ENCODE measurements at regions not wholly inside any gene's neighbourhood (a gene's known extent, or its start where the extent isn't known, plus 50 kb on each side); places are given as distances from the start of the nearest gene placed in this dataset.

DNA sequence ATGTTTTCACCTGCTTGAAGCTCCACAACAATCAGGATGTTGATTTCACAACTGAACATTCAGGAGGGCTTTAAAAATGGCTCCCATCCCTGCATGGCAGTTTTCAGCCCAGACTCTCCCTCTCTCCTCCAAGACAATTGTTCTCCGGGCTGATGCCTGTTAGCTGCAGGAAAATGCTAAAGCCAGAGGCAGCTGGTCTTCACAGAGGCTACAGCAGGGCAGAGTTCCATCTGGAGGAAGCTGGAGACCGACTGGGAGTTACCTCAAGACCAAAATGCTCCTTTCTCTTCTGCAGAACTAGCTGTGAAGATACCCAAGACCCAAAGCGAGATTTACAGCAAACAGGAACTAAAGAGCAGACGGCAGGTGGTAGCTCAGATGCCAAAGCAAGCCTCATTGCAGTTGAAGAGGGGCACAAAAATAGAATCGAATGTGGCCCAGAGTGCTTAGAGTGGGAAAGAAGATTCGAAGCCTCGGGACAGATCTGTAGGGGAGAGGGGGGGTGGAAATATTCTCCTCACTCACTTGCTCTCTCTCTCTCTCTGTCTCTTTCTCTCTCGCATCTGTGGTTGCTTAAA is 423.6 kb downstream of the ZNF521 start:
- Mint-ChIP-seq H3K4me3 (no peak overlapping the region), H3K9me3 (peaks cover 0 to 2% (median 0%) of the 10 kb centered on the region in 7 donors), H3K27ac (no peak overlapping the region), H3K27me3 (ENCODE audit: low read depth in 3 of 3) (peaks cover 0 to 2% (median 0%) of the 10 kb centered on the region in 3 donors), H3K4me1 (peaks cover 2% of the 10 kb centered on the region), H3K36me3 (no peaks in the 10 kb centered on the region)
- no peak for TF ChIP-seq CTCF (IDR thresholded peaks at IDR 0.05)
- no peak for DNase-seq
- Histone ChIP-seq H3K9me3 (replicated peaks in 1 of 2; ENCODE audit: control insufficient read depth in 1 of 2, insufficient read depth in 1 of 2, low read length in 2 of 2) (no peaks in the 10 kb centered on the region), H3K27me3 (ENCODE audit: control insufficient read depth in 2 of 2, insufficient read depth in 2 of 2, low read length in 2 of 2) (no peaks in the 10 kb centered on the region), H3K9ac (ENCODE audit: insufficient read depth, low read length, poor library complexity, severe bottlenecking) (no peak overlapping the region), H3K79me2 (ENCODE audit: insufficient read depth, low read length) (no peaks in the 10 kb centered on the region), H4K20me1 (ENCODE audit: insufficient read depth, low read length) (no peaks in the 10 kb centered on the region), H3K4me3 (replicated peaks in 1 of 3; ENCODE audit: low read depth in 2 of 3, low read length in 3 of 3) (no peak overlapping the region), H3K4me2 (replicated peaks; ENCODE audit: extremely low read depth, low read length, poor library complexity, severe bottlenecking) (no peak overlapping the region), H3K36me3 (replicated peaks in 1 of 2; ENCODE audit: control insufficient read depth in 1 of 2, insufficient read depth in 2 of 2, low read length in 2 of 2) (no peaks in the 10 kb centered on the region), H2AFZ (ENCODE audit: insufficient read depth, low read depth, low read length, poor library complexity, severe bottlenecking) (no peak overlapping the region), H3K4me1 (ENCODE audit: control insufficient read depth in 1 of 2, insufficient read depth in 2 of 2, low read length in 2 of 2) (no peaks in the 10 kb centered on the region), H3K27ac (ENCODE audit: low read depth in 1 of 2, low read length in 2 of 2) (no peak overlapping the region)
- 43% methylated on average over 5 of the region's 8 CpGs for WGBS (ENCODE audit: insufficient coverage)
- intact Hi-C loops (cut with micrococcal nuclease), result no loop called here

- no peaks in the 10 kb centered on the region for H3K79me2 ChIP-seq (ENCODE audit: insufficient read depth, low read length)
- H3K27ac ChIP-seq (ENCODE audit: low read depth in 1 of 2, low read length in 2 of 2), result no peak overlapping the region
- Mint-ChIP-seq H3K4me3 (no peak overlapping the region), H3K27ac (no peak overlapping the region), H3K9me3 (peaks cover 0 to 2% (median 0%) of the 10 kb centered on the region in 7 donors), H3K27me3 (ENCODE audit: low read depth in 3 of 3) (peaks cover 0 to 2% (median 0%) of the 10 kb centered on the region in 3 donors), H3K4me1 (peaks cover 2% of the 10 kb centered on the region), H3K36me3 (no peaks in the 10 kb centered on the region)
- no peaks in the 10 kb centered on the region for H3K4me1 ChIP-seq (ENCODE audit: control insufficient read depth in 1 of 2, insufficient read depth in 2 of 2, low read length in 2 of 2)
- no peaks in the 10 kb centered on the region for H3K27me3 ChIP-seq (ENCODE audit: control insufficient read depth in 2 of 2, insufficient read depth in 2 of 2, low read length in 2 of 2)
- H3K9ac ChIP-seq (ENCODE audit: insufficient read depth, low read length, poor library complexity, severe bottlenecking), result no peak overlapping the region
- H3K4me3 ChIP-seq (replicated peaks in 1 of 3; ENCODE audit: low read depth in 2 of 3, low read length in 3 of 3), result no peak overlapping the region
- no peaks in the 10 kb centered on the region for H3K36me3 ChIP-seq (replicated peaks in 1 of 2; ENCODE audit: control insufficient read depth in 1 of 2, insufficient read depth in 2 of 2, low read length in 2 of 2)
- H2AFZ ChIP-seq (ENCODE audit: insufficient read depth, low read depth, low read length, poor library complexity, severe bottlenecking), result no peak overlapping the region
- TF ChIP-seq CTCF (IDR thresholded peaks at IDR 0.05), result no peak
- H3K9me3 ChIP-seq (replicated peaks in 1 of 2; ENCODE audit: control insufficient read depth in 1 of 2, insufficient read depth in 1 of 2, low read length in 2 of 2), result no peaks in the 10 kb centered on the region
- 60% methylated on average over 1 of the region's 2 CpGs for WGBS (ENCODE audit: insufficient coverage)
- H4K20me1 ChIP-seq (ENCODE audit: insufficient read depth, low read length), result no peaks in the 10 kb centered on the region
- no peak overlapping the region for H3K4me2 ChIP-seq (replicated peaks; ENCODE audit: extremely low read depth, low read length, poor library complexity, severe bottlenecking)
- DNase-seq, result no peak
- intact Hi-C loops (cut with micrococcal nuclease), result no loop called here
Observed at GRCh38 chr18:24930478-24930877, 421.5 kb downstream of the ZNF521 start.

Measured in CD14-positive monocyte (primary cell).